AG04449 (cell line): ENCODE measurements at regions not wholly inside any gene's neighbourhood (a gene's known extent, or its start where the extent isn't known, plus 50 kb on each side); places are given as distances from the start of the nearest gene placed in this dataset.

Experiments
- CTCF ChIA-PET: fragments of 350-600 bp; formaldehyde crosslinking; extraction: SDS; loops from one replicate; lab custom pipeline; 2021; ENCODE audit warnings: antibody characterized with exemption; lab: Yijun Ruan, JAX
- POLR2A ChIA-PET: fragments of 400-600, 350-600 bp; formaldehyde crosslinking; extraction: SDS; loops from one replicate; lab custom pipeline; 2020; ENCODE audit warnings: antibody characterized with exemption, inconsistent platforms; lab: Yijun Ruan, JAX
- DNase-seq: peaks from one replicate; pipeline ENCODE4 v3.0.0-alpha.2; 2010; ENCODE audit warnings: low read depth, low spot score
- H3K4me3 ChIP-seq: 2 replicates; pipeline ENCODE4 v1.5.1; 2011; ENCODE audit warnings: low read depth, mild to moderate bottlenecking, control low read depth, low read length
- CTCF ChIP-seq: IDR thresholded peaks from one replicate; pipeline ENCODE4 v1.5.1; 2011; ENCODE audit warnings: mild to moderate bottlenecking, moderate library complexity, low read length, control low read depth, inconsistent platforms; ENCODE audit not compliant: insufficient read depth; ENCODE audit errors: missing control alignments

DNA sequence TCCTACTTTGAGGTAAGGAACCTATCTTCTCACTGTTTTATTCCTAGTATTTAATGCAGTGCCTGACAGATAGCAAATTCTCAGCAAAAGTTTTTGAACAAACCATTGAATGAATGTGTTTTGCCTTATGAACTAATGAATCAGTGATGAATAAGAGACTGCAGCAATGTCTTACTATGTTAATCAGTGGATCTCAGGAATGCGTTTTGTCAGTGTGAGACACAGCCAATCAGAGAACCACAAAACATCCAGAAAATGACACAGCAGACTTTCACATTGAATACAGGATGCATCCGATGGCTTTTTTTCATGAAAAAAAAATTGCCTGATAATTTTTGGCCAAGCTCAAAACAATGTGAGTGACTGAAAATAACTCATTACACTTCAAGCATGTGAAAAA is 270.5 kb downstream of the BMP2 start:
- CTCF ChIA-PET: no interaction called here
- H3K4me3 ChIP-seq: no peak overlapping the region
- TF ChIP-seq CTCF: no peak
- no peak for DNase-seq
- POLR2A ChIA-PET: no interaction called here

DNA sequence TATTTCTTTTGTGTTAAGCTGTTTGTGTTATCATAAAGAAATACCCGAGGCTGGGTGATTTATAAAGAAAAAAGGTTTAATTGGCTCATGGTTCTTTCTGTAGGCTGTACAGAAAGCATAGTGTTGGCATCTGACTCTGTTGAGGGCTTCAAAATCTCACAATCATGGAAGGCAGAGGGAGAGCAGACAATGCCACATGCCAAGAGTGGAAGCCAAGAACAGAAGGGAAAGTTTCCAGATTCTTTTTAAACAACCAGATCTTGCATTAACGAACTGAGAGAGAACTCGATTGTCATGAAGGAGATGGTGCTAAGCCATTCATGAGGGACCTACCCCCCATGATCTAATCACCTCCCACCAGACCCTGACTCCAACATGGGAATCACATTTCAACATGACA is 290.1 kb downstream of the BMP2 start:
- no peak for DNase-seq
- POLR2A ChIA-PET: no interaction called here
- no peak overlapping the region for H3K4me3 ChIP-seq
- TF ChIP-seq CTCF: no peak
- CTCF ChIA-PET: no interaction called here

DNA sequence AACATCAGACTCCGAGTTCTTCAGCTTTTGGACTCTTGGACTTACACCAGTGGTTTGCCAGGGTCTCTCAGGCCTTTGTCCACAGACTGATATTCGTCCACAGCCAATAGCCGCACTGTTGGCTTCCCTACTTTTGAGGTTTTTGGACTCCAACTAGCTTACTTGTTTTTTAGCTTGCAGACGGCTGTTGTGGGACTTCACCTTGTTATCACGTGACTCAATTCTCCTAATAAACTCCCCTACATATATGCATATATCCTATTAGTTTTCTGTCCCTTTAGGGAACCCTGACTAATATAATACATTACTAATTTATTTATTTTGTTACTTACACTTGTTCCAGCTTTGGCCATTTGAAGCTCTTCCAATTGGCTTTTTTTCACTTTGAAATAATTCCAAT is 311.3 kb downstream of the BMP2 start:
- POLR2A ChIA-PET: no interaction called here
- DNase-seq: no peak
- CTCF ChIA-PET: no interaction called here
- no peak for TF ChIP-seq CTCF
- no peak overlapping the region for H3K4me3 ChIP-seq

GRCh38 chr20:7080472-7080871 is 313.0 kb downstream of the BMP2 start:
- no peak overlapping the region for H3K4me3 ChIP-seq
- TF ChIP-seq CTCF: no peak
- POLR2A ChIA-PET: no interaction called here
- CTCF ChIA-PET: interaction anchor here (1.2 kb wide), 1 partner anchor 14 kb away, joined by 3 read pairs; no protein-coding TSS in a partner anchor
- no peak for DNase-seq

DNA sequence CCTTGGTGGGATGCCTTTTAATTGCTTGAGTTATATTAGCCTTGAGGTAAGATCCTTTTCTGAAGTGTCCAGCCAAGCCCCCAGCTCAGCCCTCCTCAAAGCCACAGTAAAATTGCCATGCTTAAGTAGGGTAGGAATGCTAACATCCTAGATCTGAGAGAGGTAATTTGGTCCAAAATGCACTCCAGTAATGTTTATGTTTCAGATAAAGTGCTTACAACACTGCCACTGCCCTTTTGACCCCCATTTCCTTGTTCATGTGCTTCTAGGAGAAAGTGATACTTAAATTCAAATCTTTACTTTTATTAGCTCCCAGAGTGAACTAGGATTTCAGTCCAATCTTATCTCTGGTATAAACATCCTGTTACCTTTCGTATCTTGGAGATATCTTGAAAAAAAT is 318.0 kb downstream of the BMP2 start:
- DNase-seq: no peak
- H3K4me3 ChIP-seq: no peak overlapping the region
- POLR2A ChIA-PET: no interaction called here
- CTCF ChIA-PET: no interaction called here
- TF ChIP-seq CTCF: no peak

GRCh38 chr20:7087803-7088202 is 320.3 kb downstream of the BMP2 start:
- DNase-seq: no peak
- no peak for TF ChIP-seq CTCF
- H3K4me3 ChIP-seq: no peak overlapping the region
- ChIA-PET CTCF (no interaction called here), POLR2A (no interaction called here)
